ENCODE measurements at regions not wholly inside any gene's neighbourhood (a gene's known extent, or its start where the extent isn't known, plus 50 kb on each side); places are given as distances from the start of the nearest gene placed in this dataset.
"Not testable (repeated sequence)": the region's sequence is repeated elsewhere in the genome, so short reads cannot be mapped to it uniquely, and the experiment has no call there.

GRCh38 chr5:163682234-163682633 is 176.8 kb downstream of the MAT2B start:
- DNase-seq (ENCODE audit: low read depth, low spot score): no peak
- H3K27ac ChIP-seq: no peak overlapping the region

DNA sequence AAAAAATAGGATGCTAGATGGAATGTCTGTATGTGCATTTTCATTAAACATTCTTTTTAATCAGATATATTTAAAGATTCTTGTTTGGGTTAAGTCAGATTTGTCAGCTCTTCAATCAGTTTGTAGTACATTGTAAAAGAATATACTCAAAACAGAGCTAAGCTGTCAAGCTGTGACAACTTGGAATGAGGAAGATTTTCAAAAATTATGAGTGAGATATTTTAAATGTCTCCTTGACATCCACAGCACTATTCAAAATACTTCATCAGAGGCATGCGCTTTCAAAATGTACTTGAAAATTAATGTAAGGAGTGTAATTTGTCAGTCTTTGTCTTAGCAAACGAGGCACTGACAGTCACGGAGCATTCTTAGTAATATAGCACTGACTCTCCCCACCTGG is 182.0 kb downstream of the MAT2B start:
- DNase-seq (ENCODE audit: low read depth, low spot score): no peak
- no peak overlapping the region for H3K27ac ChIP-seq

DNA sequence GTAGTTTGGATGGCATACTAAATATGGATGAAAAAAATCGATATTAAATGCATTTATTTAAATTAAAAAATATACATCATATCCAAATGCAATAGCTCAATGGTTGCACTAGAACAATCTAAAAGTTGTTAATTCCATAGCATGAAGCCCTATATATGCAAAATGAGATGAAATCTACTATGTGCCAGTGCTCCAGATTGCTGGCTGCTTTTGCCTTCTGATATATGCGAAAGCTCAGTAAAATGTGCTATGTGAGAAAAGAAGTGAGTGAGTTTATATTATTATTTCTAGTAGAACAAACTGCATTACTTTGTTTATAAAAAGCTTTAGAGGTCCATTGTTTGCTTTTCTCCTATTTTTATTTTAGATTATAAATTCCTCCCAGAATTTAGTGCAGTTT is 186.7 kb downstream of the MAT2B start:
- no peak overlapping the region for H3K27ac ChIP-seq
- DNase-seq (ENCODE audit: low read depth, low spot score): no peak

DNA sequence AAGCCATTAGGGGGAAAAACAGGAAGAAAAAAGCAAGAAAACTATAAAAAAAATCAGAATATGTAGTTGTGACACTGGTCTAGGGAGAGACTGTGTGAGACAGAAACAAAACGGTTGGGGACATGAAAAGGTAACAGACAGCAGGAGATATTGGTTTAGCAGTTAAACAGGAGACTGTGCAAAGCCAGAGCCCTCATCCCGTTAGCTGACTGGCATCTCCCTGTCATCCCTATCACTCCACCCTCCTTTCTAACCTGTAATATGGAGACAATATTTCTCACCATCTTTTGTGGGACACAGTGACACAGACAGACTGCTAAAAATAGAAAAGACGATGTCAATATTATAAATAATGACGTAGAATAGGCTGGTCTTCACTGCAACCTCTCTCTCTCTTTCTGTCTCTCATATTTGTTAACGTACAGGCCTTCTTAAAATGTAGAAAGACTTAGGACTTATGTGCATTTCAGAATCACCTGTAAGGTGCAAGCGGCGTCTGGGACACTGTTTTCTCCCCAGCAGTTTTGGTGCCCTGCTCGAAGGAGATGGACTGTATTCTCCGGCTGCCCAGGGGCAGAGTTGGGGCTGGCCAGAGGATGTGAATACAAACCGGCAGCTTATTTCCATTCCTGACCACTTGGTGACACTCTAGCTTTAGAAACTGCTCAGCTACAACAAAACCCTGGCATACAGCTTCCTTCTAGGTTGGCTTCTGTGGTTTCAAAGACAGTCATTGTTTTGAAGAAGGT is 190.6 kb downstream of the MAT2B start:
- DNase-seq (ENCODE audit: low read depth, low spot score): peak; percentile 29
- no peak overlapping the region for H3K27ac ChIP-seq

- no peak overlapping the region for H3K27ac ChIP-seq
- no peak for DNase-seq (ENCODE audit: low read depth, low spot score)
Observed at GRCh38 chr5:163696579-163696887, 191.1 kb downstream of the MAT2B start.

DNA sequence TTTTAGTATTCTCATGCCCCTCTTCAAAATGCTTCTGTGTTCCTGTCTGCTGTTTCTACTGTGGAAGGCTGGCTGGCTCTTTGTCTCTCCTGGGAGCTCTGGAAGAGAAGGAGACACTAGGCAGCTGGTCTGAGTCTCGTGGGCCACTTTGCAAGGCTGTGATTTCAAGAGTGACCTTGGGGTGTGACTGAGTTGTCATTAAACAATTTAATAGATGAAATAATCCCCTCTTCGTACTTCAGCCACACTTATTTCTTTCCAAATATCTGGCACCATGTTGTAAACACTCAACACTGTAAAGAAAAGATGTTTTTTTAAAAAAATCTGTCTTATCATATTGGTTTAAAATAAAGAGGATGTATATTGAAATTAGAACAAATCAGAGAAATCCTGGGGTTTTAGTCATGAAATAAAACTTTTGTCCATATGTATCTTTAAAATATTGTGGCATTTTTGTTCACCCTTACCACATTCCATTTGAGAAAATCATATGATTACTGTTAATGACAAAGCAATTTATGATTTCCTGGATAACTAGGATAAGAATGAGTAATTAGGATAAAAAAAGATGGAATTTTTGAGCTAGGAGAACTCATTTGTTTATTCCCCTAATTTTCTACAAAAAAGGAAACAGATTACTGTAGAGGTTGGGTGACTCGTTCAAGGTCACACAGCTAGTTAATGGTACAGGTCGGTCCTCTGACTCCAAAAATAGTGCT is 200.8 kb downstream of the MAT2B start:
- DNase-seq (ENCODE audit: low read depth, low spot score): no peak
- no peak overlapping the region for H3K27ac ChIP-seq

GRCh38 chr5:163712011-163712410 is 206.6 kb downstream of the MAT2B start:
- H3K27ac ChIP-seq: no peak overlapping the region
- DNase-seq (ENCODE audit: low read depth, low spot score): no peak

DNA sequence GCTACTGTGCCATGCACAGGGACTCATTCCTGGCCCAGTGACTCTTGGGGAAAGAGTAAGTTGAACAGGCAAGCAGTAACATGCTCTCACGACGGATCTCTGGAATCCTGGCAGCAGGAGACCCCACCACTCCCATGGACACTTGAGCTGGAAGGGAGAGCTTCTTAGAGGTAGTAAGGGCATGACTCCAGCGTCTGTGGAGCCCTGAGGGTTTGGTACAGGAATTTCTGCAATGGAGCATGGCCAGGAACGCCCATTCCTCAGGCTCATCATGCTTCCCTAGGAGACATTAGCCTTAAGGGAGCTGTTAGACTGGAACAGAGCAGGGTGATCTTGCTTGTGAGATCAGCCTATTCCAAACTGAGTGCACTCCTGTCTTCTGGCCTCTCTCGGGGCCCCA is 212.9 kb downstream of the MAT2B start:
- H3K27ac ChIP-seq: no peak overlapping the region
- DNase-seq (ENCODE audit: low read depth, low spot score): no peak

GRCh38 chr5:163724305-163724704 is 218.9 kb downstream of the MAT2B start:
- no peak overlapping the region for H3K27ac ChIP-seq
- no peak for DNase-seq (ENCODE audit: low read depth, low spot score)

GRCh38 chr5:163727028-163727427 is 221.6 kb downstream of the MAT2B start:
- DNase-seq (ENCODE audit: low read depth, low spot score): no peak
- no peak overlapping the region for H3K27ac ChIP-seq

DNA sequence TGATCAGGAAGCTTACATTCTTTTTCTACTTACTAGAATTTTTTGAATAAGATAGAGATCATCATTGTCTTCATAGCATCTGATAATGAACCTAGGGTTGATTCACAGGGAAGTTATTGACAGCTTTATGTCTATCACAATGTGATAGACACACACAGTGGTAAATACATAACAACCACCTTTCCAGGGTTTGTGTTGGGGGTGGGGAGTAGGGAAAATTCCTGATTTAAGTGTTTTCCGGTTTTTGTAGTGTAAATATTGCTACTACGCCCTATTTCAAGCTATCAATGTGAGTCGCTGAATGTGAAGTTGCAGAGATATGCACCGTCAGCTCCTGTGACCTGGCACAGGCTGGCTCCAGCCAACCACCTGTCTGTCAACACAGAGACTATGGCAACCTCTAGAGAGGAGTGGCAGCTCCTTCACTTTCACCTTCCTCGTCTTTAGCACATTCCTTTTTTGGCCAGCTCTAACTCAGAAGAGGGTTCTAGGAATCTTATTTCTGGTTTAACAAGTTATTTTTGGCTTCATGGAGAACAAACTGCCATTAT is 224.9 kb downstream of the MAT2B start:
- no peak for DNase-seq (ENCODE audit: low read depth, low spot score)
- H3K27ac ChIP-seq: no peak overlapping the region

GRCh38 chr5:163731256-163731655 is 225.8 kb downstream of the MAT2B start:
- no peak overlapping the region for H3K27ac ChIP-seq
- no peak for DNase-seq (ENCODE audit: low read depth, low spot score)

DNA sequence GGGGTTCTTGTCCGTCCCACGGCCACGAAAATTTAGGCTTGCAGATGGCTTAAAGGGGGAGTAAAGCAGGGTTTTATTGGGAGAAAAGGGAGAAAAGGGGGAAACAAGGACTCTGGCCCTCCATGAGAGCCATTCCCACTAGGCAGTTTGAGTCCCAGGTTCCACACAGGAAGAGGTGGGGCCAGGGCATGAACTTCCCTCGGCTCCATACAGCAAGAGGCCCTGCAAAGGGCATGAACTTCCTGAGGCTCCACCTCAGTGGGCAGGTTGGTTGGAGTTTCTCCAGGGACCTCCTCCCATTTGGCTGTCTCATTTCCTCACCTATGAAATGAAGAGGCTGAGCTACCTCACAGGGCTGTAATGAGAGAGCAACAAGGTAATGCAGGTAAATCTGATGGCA is 229.7 kb downstream of the MAT2B start:
- H3K27ac ChIP-seq: no peak overlapping the region
- DNase-seq (ENCODE audit: low read depth, low spot score): no peak

DNA sequence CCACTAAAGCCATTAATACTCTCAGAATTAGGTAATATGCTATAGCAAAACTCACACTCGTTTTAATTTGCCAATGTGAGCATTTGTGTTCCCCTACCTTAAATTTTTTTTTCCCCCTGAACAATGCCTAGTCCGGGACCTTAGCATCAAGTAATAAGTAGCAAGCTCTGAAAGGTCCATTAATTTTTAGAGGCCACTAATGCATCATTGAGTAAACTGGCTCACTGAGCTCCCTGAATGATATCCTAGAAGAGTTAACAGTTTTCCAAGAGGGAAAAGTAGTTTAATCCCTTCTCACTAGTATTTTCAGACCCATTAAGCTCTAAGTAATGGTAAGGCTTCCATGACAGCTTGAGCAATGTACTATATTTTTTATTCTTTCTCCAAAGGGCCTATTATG is 242.2 kb downstream of the MAT2B start:
- no peak for DNase-seq (ENCODE audit: low read depth, low spot score)

GRCh38 chr5:163748934-163749333 is 243.5 kb downstream of the MAT2B start:
- H3K27ac ChIP-seq: no peak overlapping the region
- DNase-seq (ENCODE audit: low read depth, low spot score): no peak

More for the DNA sequence above, 242.2 kb downstream of the MAT2B start:
- no peak overlapping the region for H3K27ac ChIP-seq

DNA sequence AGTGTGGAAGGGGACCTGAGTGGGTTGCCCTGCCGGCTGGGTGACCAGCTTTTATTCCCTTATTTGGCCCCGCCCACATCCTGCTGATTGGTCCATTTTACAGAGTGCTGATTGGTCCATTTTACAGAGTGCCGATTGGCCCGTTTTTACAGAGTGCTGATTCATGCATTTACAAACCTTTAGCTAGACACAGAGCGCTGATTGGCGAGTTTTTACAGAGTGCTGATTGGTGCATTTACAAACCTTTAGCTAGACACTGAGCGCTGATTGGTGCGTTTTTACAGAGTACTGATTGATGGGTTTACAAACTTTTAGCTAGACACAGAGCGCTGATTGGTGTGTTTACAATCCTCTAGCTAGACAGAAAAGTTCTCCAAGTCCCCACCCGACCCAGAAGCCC is 245.0 kb downstream of the MAT2B start:
- DNase-seq (ENCODE audit: low read depth, low spot score); H3K27ac ChIP-seq: not testable (repeated sequence)

DNA sequence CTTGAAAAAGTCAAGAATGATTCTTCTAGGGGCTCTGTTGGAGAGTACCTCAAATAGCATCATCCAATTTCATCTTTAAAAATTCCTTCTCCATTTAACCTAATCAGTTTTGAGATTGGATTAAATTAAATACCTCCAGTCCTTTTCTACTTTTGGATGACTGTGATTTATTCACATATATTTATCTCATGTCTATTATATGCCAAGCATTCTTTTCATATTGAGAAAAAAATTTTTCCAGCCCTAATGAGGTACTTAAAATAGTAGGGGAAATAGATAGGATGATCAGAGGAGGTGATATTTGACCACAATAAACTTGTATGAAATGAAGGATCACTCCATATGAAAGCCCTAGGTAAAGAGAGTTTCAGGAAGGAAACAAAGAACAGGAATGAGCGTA is 250.1 kb downstream of the MAT2B start:
- no peak for DNase-seq (ENCODE audit: low read depth, low spot score)

GRCh38 chr5:163756170-163756569 is 250.8 kb downstream of the MAT2B start:
- H3K27ac ChIP-seq: no peak overlapping the region
- no peak for DNase-seq (ENCODE audit: low read depth, low spot score)

More for the DNA sequence above, 250.1 kb downstream of the MAT2B start:
- H3K27ac ChIP-seq: no peak overlapping the region

- no peak overlapping the region for H3K27ac ChIP-seq
- no peak for DNase-seq (ENCODE audit: low read depth, low spot score)
Observed at GRCh38 chr5:163757344-163757743, 251.9 kb downstream of the MAT2B start.

GRCh38 chr5:163758283-163758711 is 252.9 kb downstream of the MAT2B start:
- H3K27ac ChIP-seq: no peak overlapping the region
- no peak for DNase-seq (ENCODE audit: low read depth, low spot score)

- no peak for DNase-seq (ENCODE audit: low read depth, low spot score)
- no peak overlapping the region for H3K27ac ChIP-seq
Observed at GRCh38 chr5:163759000-163759704, 253.7 kb downstream of the MAT2B start.
